ENCODE measurements at regions not wholly inside any gene's neighbourhood (a gene's known extent, or its start where the extent isn't known, plus 50 kb on each side); places are given as distances from the start of the nearest gene placed in this dataset.
"Not testable (repeated sequence)": the region's sequence is repeated elsewhere in the genome, so short reads cannot be mapped to it uniquely, and the experiment has no call there.

- not testable (repeated sequence) for TF ChIP-seq YY1 (IDR thresholded peaks at IDR 0.05; ENCODE audit: insufficient read depth, insufficient read length); ZNF274 (IDR thresholded peaks at IDR 0.05; ENCODE audit: low read depth, low read length)
Measured at GRCh38 chr15:20194591-20195198, 346.9 kb downstream of the GOLGA6L6 start.
